HG03432 (cell line): ENCODE measurements at regions not wholly inside any gene's neighbourhood (a gene's known extent, or its start where the extent isn't known, plus 50 kb on each side); places are given as distances from the start of the nearest gene placed in this dataset.
"Not testable (repeated sequence)": the region's sequence is repeated elsewhere in the genome, so short reads cannot be mapped to it uniquely, and the experiment has no call there.

ENCODE experiments used
- ATAC-seq: cut with Tn5 transposase; IDR thresholded peaks from one replicate; pipeline ENCODE4 v1.9.1; 2021; ENCODE audit warnings: mild to moderate bottlenecking, moderate library complexity; ENCODE audit not compliant: unreplicated experiment

GRCh38 chr1:94769551-94769950, 50.6 kb upstream of the SLC44A3 start:
- no peak for ATAC-seq

DNA sequence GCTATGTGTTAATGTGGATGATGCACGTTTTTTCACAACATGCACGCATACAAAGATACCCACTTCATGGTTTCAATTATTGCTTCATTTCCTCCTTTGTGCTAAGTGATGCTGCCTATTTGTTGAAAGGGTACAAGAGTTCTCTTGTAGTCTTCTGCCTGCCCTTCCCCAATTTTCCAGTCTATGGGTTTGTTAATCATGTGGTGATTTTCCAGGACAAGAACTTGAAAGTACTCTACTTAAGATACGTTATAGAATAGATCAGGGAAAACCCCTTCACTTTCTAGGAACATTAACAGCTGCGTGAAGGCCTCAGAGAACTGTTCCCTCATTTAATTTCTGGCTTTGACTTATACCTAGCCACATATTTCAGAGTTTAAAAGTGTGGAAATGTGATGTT, 52.1 kb upstream of the SLC44A3 start:
- no peak for ATAC-seq

DNA sequence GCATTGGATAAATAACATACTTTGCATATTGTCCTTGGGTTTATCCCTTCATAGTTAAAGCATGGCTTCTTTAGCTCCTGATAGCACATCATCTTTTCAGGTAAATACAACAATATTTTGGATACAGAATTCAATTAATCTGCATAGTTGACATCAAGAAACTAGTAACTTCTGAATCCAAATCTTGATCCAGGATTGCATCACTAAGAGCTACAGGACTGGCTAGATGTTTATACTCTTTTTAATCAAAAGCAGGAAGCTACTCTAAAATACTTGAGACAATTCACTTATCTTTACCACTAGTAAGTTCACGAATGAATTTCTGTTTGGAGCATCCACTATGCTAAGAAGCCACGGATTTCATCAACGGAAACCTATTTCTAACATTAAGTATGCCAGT, 54.2 kb upstream of the SLC44A3 start:
- no peak for ATAC-seq

- no peak for ATAC-seq
Measured at GRCh38 chr1:94759188-94759587, 61.0 kb upstream of the SLC44A3 start.

DNA sequence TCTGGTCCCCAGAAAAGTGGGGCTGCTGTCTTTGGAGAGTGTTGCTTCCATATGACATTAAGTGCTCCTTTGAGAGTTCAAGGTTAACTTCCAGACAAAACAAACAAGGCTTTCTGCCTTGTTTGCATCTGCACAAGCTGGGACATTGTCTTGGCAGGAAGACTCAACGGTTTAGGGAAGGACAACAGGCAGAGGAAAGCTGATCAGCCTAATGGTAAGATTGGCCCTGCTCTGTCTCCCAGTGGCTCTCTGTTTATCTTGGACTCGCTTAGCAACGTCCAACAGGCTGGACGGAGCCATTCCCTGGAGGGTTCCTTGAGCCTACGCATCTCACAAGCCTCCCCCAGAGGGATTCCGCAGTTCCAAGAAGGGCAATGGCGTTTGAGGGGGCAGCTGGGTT, 62.2 kb upstream of the SLC44A3 start:
- no peak for ATAC-seq

GRCh38 chr1:94755675-94756074, 64.5 kb upstream of the SLC44A3 start:
- ATAC-seq, result no peak

- ATAC-seq, result not testable (repeated sequence)
Measured at GRCh38 chr1:94755016-94755415, 65.1 kb upstream of the SLC44A3 start.

GRCh38 chr1:94754570-94754969, 65.6 kb upstream of the SLC44A3 start:
- no peak for ATAC-seq

DNA sequence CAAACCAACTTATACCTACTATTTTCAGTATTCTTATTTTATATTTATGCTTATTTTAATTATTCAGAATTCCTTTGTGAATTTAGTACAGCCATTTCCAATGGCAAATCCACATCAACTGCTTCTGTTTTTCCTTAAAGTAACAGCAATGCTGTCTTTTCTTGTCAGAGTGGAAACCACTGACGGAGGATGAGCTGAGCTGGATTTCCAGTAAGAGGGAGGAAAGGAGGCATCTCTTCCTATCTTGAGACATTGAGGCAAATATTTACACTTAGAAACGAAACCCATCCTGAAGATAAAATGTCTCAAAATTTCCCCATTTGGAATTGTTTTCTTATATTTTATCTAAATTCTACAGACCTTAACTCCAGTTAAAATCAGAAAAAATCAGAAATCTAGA, 66.1 kb upstream of the SLC44A3 start:
- no peak for ATAC-seq

DNA sequence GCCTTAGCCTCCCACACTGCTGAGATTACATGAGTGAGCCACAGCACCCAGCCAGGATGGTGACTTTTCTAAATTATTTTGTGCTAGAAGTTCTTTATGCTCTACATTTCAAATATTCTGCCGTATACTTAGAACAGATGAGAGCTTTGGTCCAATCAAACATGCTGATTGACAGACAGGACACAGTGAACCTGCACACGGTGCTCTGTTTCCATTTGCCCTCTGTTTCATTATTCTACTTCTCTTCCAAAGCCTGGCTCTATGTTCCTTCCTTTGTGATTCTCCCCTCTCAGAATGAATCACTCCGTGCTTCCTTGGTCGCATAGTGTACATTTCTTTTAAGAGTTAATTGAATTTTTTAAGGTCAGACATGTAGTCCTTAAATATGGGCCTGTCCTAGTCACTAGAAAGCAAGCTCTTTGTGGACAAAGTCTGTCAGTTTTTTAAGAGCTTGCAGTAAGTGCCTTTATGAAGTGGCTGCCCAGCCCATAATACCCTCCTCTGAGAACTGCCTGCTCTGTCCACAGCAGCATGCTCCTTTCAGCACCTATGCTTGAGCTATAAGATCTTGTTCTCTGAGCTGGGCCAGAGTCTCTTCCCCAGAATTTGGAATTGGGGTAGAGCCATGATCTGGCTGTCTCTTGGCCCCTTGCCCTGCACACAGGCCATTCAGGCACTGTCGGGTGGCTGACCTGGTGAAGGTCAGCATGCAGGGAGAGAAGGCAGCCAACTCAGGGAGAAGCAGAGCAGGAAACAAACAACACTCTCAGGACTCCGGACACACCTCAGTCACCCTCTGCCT, 66.8 kb upstream of the SLC44A3 start:
- ATAC-seq, result no peak

GRCh38 chr1:94751483-94751882, 68.7 kb upstream of the SLC44A3 start:
- ATAC-seq, result not testable (repeated sequence)

DNA sequence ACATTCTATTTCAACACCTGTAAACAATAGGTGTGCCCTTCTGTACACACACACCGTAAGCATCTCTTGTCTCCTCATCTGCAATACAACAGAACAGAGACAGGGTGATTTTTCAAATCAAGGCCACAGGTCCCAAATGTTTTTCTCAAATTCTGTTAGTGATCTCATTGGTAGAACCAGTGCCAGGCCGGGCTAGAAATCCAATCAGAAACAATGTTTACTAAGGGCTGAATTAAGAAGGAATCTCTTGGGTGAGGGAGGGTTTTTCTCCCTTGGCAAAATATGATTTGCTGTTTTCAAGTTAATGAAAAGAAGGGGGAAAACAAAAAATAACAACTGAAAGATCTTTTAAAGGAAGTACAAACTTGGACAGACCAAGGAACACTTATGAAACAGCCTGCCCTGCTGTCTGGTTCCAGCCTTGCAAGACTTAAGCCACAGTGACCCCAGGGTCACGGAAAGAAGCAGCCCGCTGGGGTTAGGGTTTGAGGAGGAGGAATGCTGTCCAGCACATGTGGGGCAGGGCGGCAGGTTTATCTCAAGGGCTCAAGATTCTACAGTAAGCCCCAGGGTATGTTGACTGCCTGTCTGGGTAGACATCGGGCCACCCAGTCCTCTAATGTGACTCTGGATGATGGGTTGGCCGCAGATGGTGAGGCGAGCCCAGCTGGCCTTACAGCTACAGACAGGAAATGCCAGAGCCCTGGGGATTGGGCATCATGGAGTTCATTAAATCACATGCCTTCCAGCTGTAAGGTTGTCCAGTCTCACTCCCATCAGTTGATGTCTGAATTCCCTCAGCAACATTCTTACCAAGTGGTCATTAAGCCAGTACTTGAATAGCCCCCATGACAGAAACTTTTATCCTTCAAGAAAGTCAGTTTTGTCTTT, 73.3 kb upstream of the SLC44A3 start:
- no peak for ATAC-seq

- no peak for ATAC-seq
Measured at GRCh38 chr1:94745742-94746141, 74.4 kb upstream of the SLC44A3 start.

GRCh38 chr1:94743862-94744261, 76.3 kb upstream of the SLC44A3 start:
- ATAC-seq, result no peak

DNA sequence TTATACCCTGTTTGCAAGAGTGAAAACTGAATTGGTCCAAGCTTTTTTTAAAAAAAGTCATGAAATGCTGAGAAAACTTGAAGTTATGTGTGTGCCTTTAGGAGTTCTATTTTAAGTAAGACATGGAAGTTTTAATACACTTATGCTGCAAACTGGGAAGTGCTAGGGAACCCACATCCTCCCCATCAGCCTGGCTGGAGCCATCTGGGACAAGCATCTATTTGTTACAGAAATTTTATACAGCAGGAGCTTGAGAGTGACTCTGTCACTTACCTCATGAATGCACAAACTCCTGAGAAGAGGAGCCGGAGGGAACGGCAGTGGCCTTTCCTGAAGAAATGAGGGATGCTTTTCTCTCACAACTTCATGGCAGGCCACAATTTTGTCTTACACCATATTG, 78.2 kb upstream of the SLC44A3 start:
- no peak for ATAC-seq

DNA sequence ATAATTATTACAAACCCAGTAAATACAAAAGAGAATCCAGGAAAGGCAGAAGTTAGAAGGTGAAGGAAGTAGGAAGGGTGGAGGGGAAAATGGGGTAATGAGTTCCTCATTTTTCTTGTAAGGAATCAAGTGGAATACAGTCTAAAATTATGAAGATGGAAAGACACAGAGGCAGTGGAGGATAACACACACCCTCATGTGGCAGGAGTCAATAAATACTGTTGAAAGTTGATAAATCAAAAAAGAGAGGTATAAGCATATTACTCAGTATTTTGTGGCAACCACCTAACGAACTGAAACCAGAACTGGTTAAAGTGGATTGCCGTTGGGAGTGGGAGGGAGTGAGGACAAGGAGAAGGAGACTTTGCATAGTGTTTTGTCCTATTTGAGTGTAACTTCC, 78.6 kb upstream of the SLC44A3 start:
- ATAC-seq, result no peak

GRCh38 chr1:94739521-94740061, 80.6 kb upstream of the SLC44A3 start:
- no peak for ATAC-seq

DNA sequence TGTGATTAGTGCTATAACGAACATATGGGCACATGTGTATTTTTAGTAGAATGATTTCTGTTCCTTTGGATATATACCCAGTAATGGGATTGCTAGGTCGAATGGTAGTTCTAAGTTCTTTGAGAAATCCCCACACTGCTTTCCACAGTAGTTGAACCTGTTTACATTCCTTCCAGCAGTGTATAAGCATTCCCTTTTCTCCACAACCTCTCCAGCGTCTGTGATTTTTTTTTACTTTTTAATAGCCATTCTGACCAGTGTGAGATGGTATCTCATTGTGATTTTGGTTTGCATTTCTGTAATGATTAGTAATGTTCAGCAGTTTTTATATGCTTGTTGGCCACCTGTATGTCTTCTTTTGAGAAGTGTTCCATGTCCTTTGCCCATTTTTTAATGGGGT, 81.8 kb upstream of the SLC44A3 start:
- no peak for ATAC-seq

DNA sequence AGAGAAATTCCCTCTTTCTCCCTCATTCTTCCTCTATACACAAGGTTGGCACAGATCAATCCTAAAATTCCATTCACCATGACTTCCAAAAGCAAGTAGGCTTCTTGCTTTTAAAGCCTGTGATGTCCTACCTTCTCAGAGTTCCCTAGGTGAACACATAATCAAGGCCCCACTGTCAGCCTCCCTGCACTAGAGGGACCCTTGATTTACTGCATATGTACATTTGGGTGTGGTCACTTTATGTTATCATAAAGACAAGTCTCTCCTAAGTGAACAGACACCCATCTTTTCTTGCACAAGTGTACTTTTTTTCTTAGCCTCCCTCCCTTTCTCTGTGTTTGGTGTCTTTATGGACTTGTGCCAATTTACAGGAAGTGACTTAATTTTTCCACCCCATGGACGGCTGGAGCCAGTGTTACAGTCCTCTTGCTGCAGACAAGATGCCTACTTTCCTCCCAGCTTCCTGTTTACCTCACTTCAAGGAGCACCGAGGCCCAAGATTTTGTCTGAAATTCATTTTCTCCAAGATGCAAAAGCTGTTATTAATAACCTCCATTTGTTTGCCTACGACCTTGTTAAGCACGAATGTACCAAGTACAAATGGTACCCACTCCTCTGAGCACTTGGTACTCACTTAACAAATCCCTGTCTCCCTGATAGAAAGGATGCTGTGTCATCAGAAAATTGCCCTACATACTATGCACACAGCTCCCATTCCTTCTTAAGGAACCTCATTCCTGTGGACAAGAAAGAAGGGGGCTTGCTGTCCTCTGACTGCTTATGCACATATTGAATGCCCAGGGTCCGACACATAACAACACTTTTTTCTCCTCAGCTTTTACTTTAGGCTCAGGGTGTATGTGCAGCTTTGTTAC, 82.8 kb upstream of the SLC44A3 start:
- ATAC-seq, result no peak

- ATAC-seq, result no peak
Measured at GRCh38 chr1:94736549-94736948, 83.6 kb upstream of the SLC44A3 start.

- no peak for ATAC-seq
Measured at GRCh38 chr1:94736073-94736472, 84.1 kb upstream of the SLC44A3 start.
